T47D (cell line): ENCODE measurements at regions not wholly inside any gene's neighbourhood (a gene's known extent, or its start where the extent isn't known, plus 50 kb on each side); places are given as distances from the start of the nearest gene placed in this dataset.

Experiments
- DNase-seq, 2 experiments: peaks; one replicate each; pipeline versions ENCODE4 v3.0.0 to v3.0.0-alpha.2; 2011 to 2012; ENCODE audit warnings: low read depth in 1 of 2, low spot score in 1 of 2
- JUND ChIP-seq: IDR thresholded peaks from 2 replicates; pipeline ENCODE4 v1.6.1; 2012; ENCODE audit warnings: low read depth
- in situ Hi-C: cut with HindIII; loops from 2 replicates; pipeline ENCODE4 v1.10.0; 2016; ENCODE audit warnings: low sequenced_read_pairs, low pct_unique_long_range_greater_than_20kb

- TF ChIP-seq JUND, result no peak
- DNase-seq, result no peak
- in situ Hi-C loops, result no loop called here
Observed at GRCh38 chr15:31267161-31268107, 59.2 kb upstream of the KLF13 start.

GRCh38 chr15:31268108-31268501, 58.5 kb upstream of the KLF13 start:
- TF ChIP-seq JUND, result no peak
- in situ Hi-C loops, result no loop called here
- no peak for DNase-seq

GRCh38 chr15:31268911-31269784, 57.5 kb upstream of the KLF13 start:
- DNase-seq, result no peak
- TF ChIP-seq JUND, result no peak
- in situ Hi-C loops, result no loop called here

GRCh38 chr15:31269816-31270575, 56.6 kb upstream of the KLF13 start:
- no peak for TF ChIP-seq JUND
- in situ Hi-C loops, result no loop called here
- DNase-seq, result no peak

- in situ Hi-C loops, result no loop called here
- TF ChIP-seq JUND, result no peak
- no peak for DNase-seq
Observed at GRCh38 chr15:31270767-31271166, 55.9 kb upstream of the KLF13 start.

- in situ Hi-C loops, result no loop called here
- no peak for TF ChIP-seq JUND
- no peak for DNase-seq
Observed at GRCh38 chr15:31271224-31271635, 55.4 kb upstream of the KLF13 start.

- TF ChIP-seq JUND, result no peak
- in situ Hi-C loops, result no loop called here
- DNase-seq, result no peak
Observed at GRCh38 chr15:31271711-31272557, 54.7 kb upstream of the KLF13 start.

- no peak for DNase-seq
Observed at GRCh38 chr15:31272558-31273257, 53.9 kb upstream of the KLF13 start.

GRCh38 chr15:31273258-31273941, 53.2 kb upstream of the KLF13 start:
- DNase-seq, result no peak
- TF ChIP-seq JUND, result no peak
- in situ Hi-C loops, result no loop called here

More at GRCh38 chr15:31272558-31273257, 53.9 kb upstream of the KLF13 start:
- no peak for TF ChIP-seq JUND
- in situ Hi-C loops, result no loop called here

GRCh38 chr15:31274496-31275330, 51.9 kb upstream of the KLF13 start:
- DNase-seq, result peak; percentile 26 to 47
- TF ChIP-seq JUND, result no peak
- in situ Hi-C loops, result no loop called here
